Neural progenitor cell (in vitro differentiated cells): ENCODE measurements at regions not wholly inside any gene's neighbourhood (a gene's known extent, or its start where the extent isn't known, plus 50 kb on each side); places are given as distances from the start of the nearest gene placed in this dataset.
A peak's percentile ranks its signal among the peaks of the same experiment; 100 is the strongest.

ENCODE experiments used
- DNase-seq: peaks from one replicate; pipeline ENCODE4 v3.0.0-alpha.2; 2016; ENCODE audit warnings: low spot score
- H2AFZ ChIP-seq: fragments of 200-600 bp; sonication (generic); replicated peaks from 2 replicates; pipeline ENCODE4 v1.6.1; 2016; ENCODE audit warnings: antibody characterized with exemption
- H3F3A ChIP-seq: fragments of 200-600 bp; sonication (generic); 2 replicates; pipeline ENCODE4 v1.6.1; 2016; ENCODE audit warnings: antibody characterized with exemption, low read depth
- H3K27ac ChIP-seq: fragments of 200-600 bp; sonication (generic); 2 replicates; pipeline ENCODE4 v1.5.1; 2016; ENCODE audit warnings: mild to moderate bottlenecking
- H3K27me3 ChIP-seq: fragments of 200-600 bp; sonication (generic); 2 replicates; pipeline ENCODE4 v1.6.1; 2016; ENCODE audit warnings: mild to moderate bottlenecking, moderate library complexity
- H3K36me3 ChIP-seq: fragments of 200-600 bp; sonication (generic); 2 replicates; pipeline ENCODE4 v1.5.1; 2016
- H3K4me1 ChIP-seq: fragments of 200-600 bp; sonication (generic); 2 replicates; pipeline ENCODE4 v1.6.1; 2016; ENCODE audit warnings: mixed run types
- H3K4me2 ChIP-seq: fragments of 200-600 bp; sonication (generic); 2 replicates; pipeline ENCODE4 v1.6.1; 2016
- H3K4me3 ChIP-seq: fragments of 200-600 bp; sonication (generic); 2 replicates; pipeline ENCODE4 v1.5.1; 2016
- H3K79me2 ChIP-seq: fragments of 200-600 bp; sonication (generic); 2 replicates; pipeline ENCODE4 v1.6.1; 2016; ENCODE audit warnings: low read depth
- H3K9ac ChIP-seq: fragments of 200-600 bp; sonication (generic); 2 replicates; pipeline ENCODE4 v1.6.1; 2016
- H3K9me3 ChIP-seq: fragments of 200-600 bp; sonication (generic); 2 replicates; pipeline ENCODE4 v1.5.1; 2016; ENCODE audit warnings: low read depth
- H4K20me1 ChIP-seq: fragments of 200-600 bp; sonication (generic); 2 replicates; pipeline ENCODE4 v1.6.1; 2016; ENCODE audit warnings: low read depth
- H3K27ac Mint-ChIP-seq: 3 replicates; pipeline ENCODE4 v1.8.0; 2021; ENCODE audit warnings: mixed read lengths
- H3K27me3 Mint-ChIP-seq: 2 replicates; pipeline ENCODE4 v1.8.0; 2022; ENCODE audit warnings: low read depth, mild to moderate bottlenecking, inconsistent platforms, moderate library complexity, mixed read lengths; ENCODE audit not compliant: insufficient read depth
- H3K36me3 Mint-ChIP-seq: 3 replicates; pipeline ENCODE4 v1.8.0; 2021; ENCODE audit warnings: mixed read lengths
- H3K4me1 Mint-ChIP-seq: 3 replicates; pipeline ENCODE4 v1.8.0; 2021; ENCODE audit warnings: mixed read lengths
- H3K4me3 Mint-ChIP-seq: 3 replicates; pipeline ENCODE4 v1.8.0; 2021; ENCODE audit warnings: mild to moderate bottlenecking, moderate library complexity, mixed read lengths
- H3K9me3 Mint-ChIP-seq: 3 replicates; pipeline ENCODE4 v1.8.0; 2020; ENCODE audit warnings: mixed read lengths
- EZH2 ChIP-seq: fragments of 200-600 bp; sonication (generic); IDR thresholded peaks from 2 replicates; pipeline ENCODE4 v1.6.1; 2017; ENCODE audit warnings: antibody characterized with exemption, mild to moderate bottlenecking, moderate library complexity
- EZH2phosphoT487 ChIP-seq: fragments of 200-600 bp; sonication (generic); IDR thresholded peaks from 2 replicates; pipeline ENCODE4 v1.6.1; 2017; ENCODE audit warnings: antibody characterized with exemption
- TF ChIP-seq, protein P1 (sequence below): fragments of 200-600 bp; sonication (generic); IDR thresholded peaks from 2 replicates; pipeline ENCODE4 v1.5.1; 2017; ENCODE audit warnings: antibody characterized with exemption, mild to moderate bottlenecking

DNA sequence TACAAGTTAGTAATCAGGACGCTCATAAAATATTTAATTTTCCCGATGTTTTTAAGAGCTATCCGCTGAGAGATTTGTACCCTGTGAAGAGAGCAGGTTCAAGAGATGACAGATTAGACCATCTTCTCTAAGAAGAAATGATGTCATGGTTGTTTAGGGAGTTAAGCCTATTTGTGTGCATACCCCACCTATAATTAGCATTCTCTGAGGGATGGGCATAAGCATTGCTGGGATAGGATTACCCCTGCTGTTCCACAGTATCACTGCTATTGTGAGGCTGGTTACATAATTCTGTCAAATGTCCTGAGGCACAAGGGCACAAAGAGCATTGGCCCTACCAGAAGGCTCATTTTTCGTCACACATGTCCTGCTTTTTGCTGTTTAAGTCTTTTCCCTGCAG is 687.0 kb downstream of the CETN3 start:
- Mint-ChIP-seq H3K9me3 (no peaks in the 10 kb centered on the region), H3K27ac (no peak overlapping the region), H3K27me3 (peaks cover 2% of the 10 kb centered on the region), H3K4me3 (no peak overlapping the region), H3K36me3 (no peaks in the 10 kb centered on the region), H3K4me1 (peaks cover 2% of the 10 kb centered on the region)
- Histone ChIP-seq H3K9ac (no peak overlapping the region), H3K79me2 (no peaks in the 10 kb centered on the region), H3K9me3 (no peaks in the 10 kb centered on the region), H3F3A (no peaks in the 10 kb centered on the region), H3K27ac (no peak overlapping the region), H3K4me2 (no peak overlapping the region), H4K20me1 (no peaks in the 10 kb centered on the region), H3K27me3 (no peaks in the 10 kb centered on the region), H3K36me3 (no peaks in the 10 kb centered on the region), H2AFZ (no peak overlapping the region), H3K4me3 (no peak overlapping the region), H3K4me1 (peaks cover 2% of the 10 kb centered on the region)
- TF ChIP-seq EZH2 (no peak), EZH2phosphoT487 (no peak)
- TF ChIP-seq, protein P1, sequence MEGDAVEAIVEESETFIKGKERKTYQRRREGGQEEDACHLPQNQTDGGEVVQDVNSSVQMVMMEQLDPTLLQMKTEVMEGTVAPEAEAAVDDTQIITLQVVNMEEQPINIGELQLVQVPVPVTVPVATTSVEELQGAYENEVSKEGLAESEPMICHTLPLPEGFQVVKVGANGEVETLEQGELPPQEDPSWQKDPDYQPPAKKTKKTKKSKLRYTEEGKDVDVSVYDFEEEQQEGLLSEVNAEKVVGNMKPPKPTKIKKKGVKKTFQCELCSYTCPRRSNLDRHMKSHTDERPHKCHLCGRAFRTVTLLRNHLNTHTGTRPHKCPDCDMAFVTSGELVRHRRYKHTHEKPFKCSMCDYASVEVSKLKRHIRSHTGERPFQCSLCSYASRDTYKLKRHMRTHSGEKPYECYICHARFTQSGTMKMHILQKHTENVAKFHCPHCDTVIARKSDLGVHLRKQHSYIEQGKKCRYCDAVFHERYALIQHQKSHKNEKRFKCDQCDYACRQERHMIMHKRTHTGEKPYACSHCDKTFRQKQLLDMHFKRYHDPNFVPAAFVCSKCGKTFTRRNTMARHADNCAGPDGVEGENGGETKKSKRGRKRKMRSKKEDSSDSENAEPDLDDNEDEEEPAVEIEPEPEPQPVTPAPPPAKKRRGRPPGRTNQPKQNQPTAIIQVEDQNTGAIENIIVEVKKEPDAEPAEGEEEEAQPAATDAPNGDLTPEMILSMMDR = no peak
- DNase-seq = peak; percentile 12

DNA sequence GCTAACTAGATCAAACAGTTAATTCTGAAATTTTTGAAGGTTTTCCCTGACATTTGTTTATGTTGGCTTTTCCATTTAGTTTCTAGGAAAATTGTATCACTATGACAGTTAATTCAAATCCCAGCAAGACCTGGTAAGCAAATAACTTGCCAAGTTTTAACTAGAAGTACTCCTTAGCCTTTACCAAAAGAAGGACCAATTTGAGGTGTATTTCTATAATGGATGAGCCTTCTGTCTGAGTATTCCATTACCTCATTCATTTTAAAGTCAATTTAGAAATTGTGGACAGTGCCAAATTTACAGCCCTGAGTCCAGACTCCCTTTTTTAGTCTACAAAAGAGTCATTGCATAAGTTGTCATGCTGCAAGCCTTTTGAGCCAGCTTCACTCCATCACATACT is 687.6 kb downstream of the CETN3 start:
- no peak for DNase-seq
- no peak overlapping the region for H3K4me3 Mint-ChIP-seq
- Histone ChIP-seq H3K4me2 (no peak overlapping the region), H3K36me3 (no peaks in the 10 kb centered on the region), H3K4me3 (no peak overlapping the region), H3K4me1 (peaks cover 2% of the 10 kb centered on the region), H3K27me3 (no peaks in the 10 kb centered on the region), H3K79me2 (no peaks in the 10 kb centered on the region), H3K9ac (no peak overlapping the region), H3K9me3 (no peaks in the 10 kb centered on the region), H4K20me1 (no peaks in the 10 kb centered on the region), H3F3A (no peaks in the 10 kb centered on the region), H3K27ac (no peak overlapping the region), H2AFZ (no peak overlapping the region)
- peaks cover 2% of the 10 kb centered on the region for H3K4me1 Mint-ChIP-seq
- H3K9me3 Mint-ChIP-seq = no peaks in the 10 kb centered on the region
- no peak overlapping the region for H3K27ac Mint-ChIP-seq
- H3K36me3 Mint-ChIP-seq = no peaks in the 10 kb centered on the region
- H3K27me3 Mint-ChIP-seq = peaks cover 2% of the 10 kb centered on the region
- TF ChIP-seq EZH2 (no peak), EZH2phosphoT487 (no peak)
- TF ChIP-seq, protein P1 = no peak

DNA sequence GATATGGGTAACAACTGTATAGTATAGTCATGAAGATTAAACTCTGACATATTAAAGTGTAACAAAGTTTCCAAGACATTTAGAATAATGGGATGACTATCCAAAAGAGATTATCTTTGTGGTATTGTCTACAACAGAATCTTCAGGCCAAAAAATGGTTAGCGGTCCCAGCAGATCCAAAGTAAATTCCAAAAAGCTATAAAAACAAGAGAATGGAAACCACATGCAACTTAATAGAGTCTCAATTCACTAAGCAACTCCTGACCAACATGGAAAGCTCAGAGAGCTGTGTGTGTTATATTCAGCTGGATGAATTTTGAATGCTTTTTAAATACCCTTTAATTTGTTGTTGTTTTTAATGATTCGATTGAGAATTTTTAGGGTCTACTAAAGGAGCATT is 688.2 kb downstream of the CETN3 start:
- Histone ChIP-seq H3K9me3 (no peaks in the 10 kb centered on the region), H3K27me3 (no peaks in the 10 kb centered on the region), H3K4me2 (no peak overlapping the region), H3F3A (no peaks in the 10 kb centered on the region), H3K4me1 (peaks cover 2% of the 10 kb centered on the region), H3K36me3 (no peaks in the 10 kb centered on the region), H2AFZ (no peak overlapping the region), H3K9ac (no peak overlapping the region), H4K20me1 (no peaks in the 10 kb centered on the region), H3K79me2 (no peaks in the 10 kb centered on the region), H3K27ac (no peak overlapping the region), H3K4me3 (no peak overlapping the region)
- H3K27me3 Mint-ChIP-seq = peaks cover 2% of the 10 kb centered on the region
- no peak overlapping the region for H3K4me3 Mint-ChIP-seq
- no peak for DNase-seq
- no peak overlapping the region for H3K27ac Mint-ChIP-seq
- H3K4me1 Mint-ChIP-seq = peaks cover 2% of the 10 kb centered on the region
- TF ChIP-seq EZH2 = no peak
- TF ChIP-seq, protein P1 = no peak
- TF ChIP-seq EZH2phosphoT487 = no peak
- H3K9me3 Mint-ChIP-seq = no peaks in the 10 kb centered on the region
- no peaks in the 10 kb centered on the region for H3K36me3 Mint-ChIP-seq
